ENCODE measurements at regions not wholly inside any gene's neighbourhood (a gene's known extent, or its start where the extent isn't known, plus 50 kb on each side); places are given as distances from the start of the nearest gene placed in this dataset.
"Not testable (repeated sequence)": the region's sequence is repeated elsewhere in the genome, so short reads cannot be mapped to it uniquely, and the experiment has no call there.

DNA sequence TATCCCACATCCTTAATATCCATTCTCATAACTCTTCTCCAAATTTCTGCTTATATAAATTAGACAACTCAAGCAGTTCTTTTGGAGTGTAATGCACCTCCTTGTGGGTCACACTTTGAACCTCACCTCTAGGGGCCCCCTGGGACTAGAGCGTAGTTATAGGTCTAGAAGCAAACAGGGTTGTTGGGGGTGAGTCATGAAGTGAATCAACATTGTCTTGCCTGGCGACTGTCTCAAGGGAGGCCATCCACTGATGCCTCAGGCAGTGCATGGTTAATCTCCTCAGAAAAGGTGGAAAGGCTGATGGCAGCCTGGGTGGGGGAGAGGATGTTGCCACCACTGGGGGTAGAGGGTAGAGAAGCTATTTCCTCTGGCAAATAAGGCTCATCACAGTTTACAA is 129.1 kb downstream of the TNFRSF21 start:
- TF ChIP-seq CTCF (conservative IDR thresholded peaks at IDR 0.05) (no peak), ZFX (IDR thresholded peaks at IDR 0.05) (no peak)
- H3K27ac ChIP-seq = no peak overlapping the region

DNA sequence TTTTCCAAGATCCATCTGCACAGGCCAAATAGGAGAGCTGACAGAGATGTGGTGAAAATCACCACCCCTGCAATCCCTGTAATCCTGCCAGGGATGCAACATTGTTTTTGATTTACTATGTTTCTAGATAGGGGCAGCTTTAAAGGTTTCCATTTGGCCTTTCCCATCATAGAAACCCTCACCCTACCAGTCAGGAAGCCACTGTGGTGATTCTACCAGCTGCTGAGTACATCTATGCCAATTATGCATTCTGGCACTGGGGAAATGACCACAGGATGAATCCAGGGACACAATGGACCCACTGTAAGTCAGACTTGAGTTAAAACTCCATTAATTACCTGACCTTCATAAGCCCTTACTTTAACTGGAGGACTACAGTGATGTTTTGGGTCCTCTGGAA is 130.4 kb downstream of the TNFRSF21 start:
- no peak overlapping the region for H3K27ac ChIP-seq
- TF ChIP-seq ZFX (IDR thresholded peaks at IDR 0.05) (no peak), CTCF (conservative IDR thresholded peaks at IDR 0.05) (no peak)

DNA sequence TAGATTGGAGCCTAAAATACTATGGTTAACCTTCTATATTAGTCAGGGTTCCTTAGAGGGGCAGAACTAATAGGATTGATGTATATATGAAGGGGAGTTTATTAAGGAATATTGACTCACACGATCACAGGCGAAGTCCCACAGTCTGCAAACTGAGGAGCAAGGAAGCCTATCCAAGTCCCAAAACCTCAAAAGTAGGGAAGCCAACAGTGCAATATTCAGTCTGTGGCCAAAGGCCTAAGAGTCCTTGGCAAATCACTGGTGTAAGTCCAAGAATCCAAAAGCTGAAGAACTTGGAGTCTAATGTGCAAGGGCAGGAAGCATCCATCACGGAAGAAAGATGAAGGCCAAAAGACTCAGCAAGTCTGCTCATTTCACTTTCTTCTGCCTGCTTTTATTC is 133.5 kb upstream of the ADGRF1 start:
- no peak for TF ChIP-seq CTCF (conservative IDR thresholded peaks at IDR 0.05)
- no peak overlapping the region for H3K27ac ChIP-seq

GRCh38 chr6:47174502-47175023 is 132.4 kb upstream of the ADGRF1 start:
- no peak overlapping the region for H3K27ac ChIP-seq
- TF ChIP-seq CTCF (conservative IDR thresholded peaks at IDR 0.05) (no peak), ZFX (IDR thresholded peaks at IDR 0.05) (no peak)

DNA sequence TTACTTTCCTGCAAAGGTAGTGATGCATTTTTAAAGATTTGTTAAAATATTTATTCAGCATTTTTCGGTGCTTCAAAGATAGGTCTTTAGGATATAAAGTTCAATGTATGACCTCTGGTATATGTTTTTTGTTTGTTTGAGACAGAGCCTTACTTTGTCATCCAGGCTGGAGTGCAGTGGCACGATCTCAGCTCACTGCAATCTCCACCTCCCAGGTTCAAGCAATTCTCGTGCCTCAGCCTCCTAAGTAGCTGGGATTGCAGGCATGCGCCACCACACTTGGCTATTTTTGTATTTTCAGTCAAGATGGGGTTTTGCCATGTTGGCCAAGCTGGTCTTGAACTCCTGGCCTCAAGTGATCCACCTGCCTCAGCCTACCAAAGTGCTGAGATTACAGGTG is 131.9 kb upstream of the ADGRF1 start:
- H3K27ac ChIP-seq = not testable (repeated sequence)

DNA sequence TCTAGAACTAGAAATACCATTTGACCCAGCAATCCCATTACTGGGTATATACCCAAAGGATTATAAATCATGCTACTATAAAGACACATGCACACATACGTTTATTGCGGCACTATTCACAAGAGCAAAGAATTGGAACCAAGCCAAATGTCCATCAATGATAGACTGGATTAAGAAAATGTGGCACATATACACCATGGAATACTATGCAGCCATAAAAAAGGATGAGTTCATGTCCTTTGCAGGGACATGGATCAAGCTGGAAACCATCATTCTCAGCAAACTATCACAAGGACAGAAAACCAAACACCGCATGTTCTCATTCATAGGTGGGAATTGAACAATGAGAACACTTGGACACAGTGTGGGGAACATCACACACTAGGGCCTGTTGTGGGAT is 131.0 kb upstream of the ADGRF1 start:
- not testable (repeated sequence) for H3K27ac ChIP-seq

DNA sequence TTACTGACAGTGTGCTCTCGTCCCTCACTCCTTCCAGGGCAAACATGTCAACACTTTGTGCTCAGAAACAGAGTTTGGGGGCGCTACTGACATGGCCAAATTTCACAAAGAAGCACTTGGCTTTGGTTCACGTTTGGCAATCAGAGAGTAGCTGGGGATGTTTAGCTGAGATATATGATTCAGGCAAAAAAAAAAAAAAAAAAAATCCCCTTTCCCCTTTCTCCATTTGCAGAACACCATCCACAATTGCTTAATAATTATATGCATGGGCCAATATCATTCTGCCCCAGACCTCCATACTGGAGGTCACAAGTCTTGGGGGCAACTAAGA is 128.4 kb upstream of the ADGRF1 start:
- H3K27ac ChIP-seq = no peak overlapping the region
- TF ChIP-seq CTCF (conservative IDR thresholded peaks at IDR 0.05) = no peak
- no peak for TF ChIP-seq ZFX (IDR thresholded peaks at IDR 0.05)

DNA sequence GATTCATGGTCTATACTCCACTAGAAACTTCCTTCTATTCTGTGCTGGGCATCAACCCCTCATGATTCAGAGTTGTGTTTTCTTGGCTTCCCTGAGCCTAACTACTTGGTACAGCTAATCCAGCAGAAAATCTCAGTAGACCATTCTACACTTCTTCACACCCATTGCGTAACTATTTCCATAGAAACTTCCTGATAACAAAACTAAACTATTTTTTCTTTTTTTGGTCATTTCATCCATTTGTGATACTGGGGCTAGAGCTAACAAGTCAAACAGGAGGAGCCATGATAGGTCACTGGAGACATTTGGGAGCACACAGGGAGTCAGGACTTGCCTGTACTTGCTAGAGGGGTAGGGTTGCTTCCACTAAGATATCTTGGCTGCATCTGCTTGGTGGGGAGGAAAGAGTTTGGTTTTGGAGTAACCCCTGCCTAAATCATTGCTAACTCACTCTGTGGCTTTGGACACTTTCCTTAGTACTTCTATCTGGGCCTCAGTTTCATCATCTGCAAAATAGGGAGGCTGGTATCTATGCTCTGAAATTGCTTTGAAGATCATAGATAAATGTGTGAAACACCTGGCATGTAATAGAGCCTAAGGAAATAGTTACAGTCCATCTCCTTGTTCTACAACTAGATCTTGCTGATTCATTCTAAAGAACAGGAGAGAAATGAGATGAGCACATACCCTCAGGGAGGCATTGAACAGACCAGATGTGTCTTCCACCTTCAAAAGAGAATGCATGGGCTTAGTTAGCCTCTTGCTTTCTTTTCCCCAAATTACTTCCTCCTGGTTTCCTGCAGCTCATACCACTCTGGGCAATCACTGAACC is 127.9 kb upstream of the ADGRF1 start:
- TF ChIP-seq CTCF (conservative IDR thresholded peaks at IDR 0.05) (no peak), ZFX (IDR thresholded peaks at IDR 0.05) (no peak)
- no peak overlapping the region for H3K27ac ChIP-seq

Measured in C4-2B (cell line).